ENCODE measurements at regions not wholly inside any gene's neighbourhood (a gene's known extent, or its start where the extent isn't known, plus 50 kb on each side); places are given as distances from the start of the nearest gene placed in this dataset.
"Not testable (repeated sequence)": the region's sequence is repeated elsewhere in the genome, so short reads cannot be mapped to it uniquely, and the experiment has no call there.

DNA sequence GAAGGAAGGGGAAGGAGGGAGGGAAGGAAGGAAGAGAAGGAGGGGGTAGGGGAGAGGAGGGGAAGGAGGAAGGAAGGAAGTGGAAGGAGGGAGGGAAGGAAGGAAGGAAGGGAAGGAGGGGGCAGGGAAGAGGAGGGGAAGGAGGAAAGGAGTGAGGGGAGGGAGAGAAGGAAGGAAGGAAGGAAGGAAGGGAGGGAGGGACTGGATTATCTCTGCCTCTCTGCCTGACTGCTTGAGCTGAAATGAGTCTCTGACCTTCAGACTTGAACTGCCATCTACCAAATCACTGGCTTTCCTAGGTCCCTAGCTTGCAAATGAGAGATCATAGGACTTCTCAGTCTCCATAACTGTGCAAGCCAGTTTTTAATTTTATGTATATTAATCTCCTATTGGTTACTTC lies 436.8 kb downstream of the PREX1 start:
- DNase-seq (ENCODE audit: insufficient read length, low spot score), result no peak
- FAIRE-seq, result peak; percentile 9

DNA sequence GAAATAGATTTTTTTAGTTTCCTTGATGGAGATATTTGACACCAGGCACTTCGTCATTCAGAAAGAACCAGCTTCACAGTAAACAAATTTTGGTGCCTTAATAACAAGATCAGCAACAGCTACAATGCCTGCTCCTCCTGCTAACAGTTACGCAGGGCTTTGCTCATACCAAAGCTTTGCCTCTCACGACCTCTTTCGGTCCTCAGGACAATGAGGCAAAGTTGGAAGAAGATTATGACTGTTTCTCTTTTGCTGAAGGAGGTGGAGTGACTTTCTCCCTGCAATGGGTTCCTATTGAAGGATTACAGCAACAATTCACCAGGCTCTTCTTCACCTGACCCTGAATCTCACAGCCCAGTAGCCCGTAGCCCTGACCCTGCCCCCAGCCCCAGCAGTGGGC lies 440.1 kb downstream of the PREX1 start:
- no peak for DNase-seq (ENCODE audit: insufficient read length, low spot score)
- FAIRE-seq, result no peak

DNA sequence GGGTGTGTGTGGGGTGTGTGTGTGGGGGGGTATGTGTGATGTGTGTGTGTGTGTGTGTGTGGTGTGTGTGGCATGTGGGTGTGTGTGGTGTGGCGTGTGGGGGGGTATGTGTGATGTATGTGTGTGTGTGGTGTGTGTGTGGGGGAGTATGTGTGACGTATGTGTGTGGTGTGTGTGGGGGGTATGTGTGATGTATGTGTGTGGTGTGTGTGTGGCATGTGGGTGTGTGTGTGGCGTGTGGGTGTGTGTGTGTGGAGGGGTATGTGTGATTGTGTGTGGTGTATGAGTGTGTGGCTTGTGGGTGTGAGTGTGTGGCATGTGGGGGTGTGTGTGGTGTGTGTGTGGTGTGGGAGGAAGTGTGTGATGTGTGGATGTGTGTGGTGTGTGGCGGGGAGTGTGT lies 442.3 kb downstream of the PREX1 start:
- FAIRE-seq (peak; percentile 99), DNase-seq (ENCODE audit: insufficient read length, low spot score) (no peak)

DNA sequence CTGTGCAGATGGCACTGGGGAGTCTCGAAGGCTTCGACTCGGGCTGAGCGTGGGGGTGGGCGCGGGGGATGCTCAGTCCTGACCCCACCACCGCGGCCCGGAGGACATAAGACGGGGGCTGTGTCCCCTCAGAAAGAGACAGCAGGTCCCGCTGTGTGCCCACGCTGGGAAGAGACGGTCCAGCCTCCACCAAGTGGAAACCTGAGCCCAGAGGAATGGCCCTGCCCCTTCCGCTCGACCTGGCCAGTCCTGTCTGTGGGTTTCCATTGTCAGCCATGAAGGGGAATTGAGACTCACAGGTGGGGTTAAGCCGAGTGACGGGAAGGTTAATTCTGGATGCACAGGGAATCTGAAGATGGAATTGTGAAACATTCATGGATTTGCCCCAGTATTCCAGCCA lies 442.7 kb downstream of the PREX1 start:
- FAIRE-seq (no peak), DNase-seq (ENCODE audit: insufficient read length, low spot score) (no peak)

DNA sequence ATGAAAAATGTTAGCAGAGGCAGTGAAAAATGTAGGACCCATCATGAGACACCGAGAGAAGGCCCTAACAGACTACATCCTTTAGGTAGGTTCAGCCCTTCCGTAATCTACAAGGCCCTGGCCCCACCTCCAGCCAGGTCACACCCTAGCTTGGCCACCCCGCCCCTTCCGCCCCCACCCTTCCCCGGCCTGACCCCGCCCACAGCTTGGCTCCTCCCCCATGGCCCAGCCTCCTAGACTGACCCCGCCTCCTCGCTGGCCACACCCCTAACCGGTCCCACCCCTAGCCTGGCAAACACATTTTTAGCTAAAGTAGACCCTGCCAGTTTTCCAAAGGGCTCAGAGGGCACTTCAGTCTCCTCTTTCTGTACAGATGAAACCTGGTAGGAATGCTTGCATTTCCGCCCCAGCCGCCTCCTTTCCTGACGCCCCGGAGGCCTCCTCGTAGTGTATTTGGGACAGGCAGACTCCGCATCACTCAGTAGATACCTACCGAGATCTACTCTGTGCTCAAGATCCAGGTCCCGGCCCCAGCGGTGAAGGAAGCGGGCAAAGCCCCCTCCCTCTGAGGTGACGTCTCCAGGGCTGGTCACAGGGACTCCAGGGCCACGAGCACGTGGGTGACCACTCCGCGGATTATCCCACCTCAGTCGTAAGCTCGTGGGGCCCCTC lies 443.5 kb downstream of the PREX1 start:
- FAIRE-seq, result peak; percentile 60
- DNase-seq (ENCODE audit: insufficient read length, low spot score), result no peak

DNA sequence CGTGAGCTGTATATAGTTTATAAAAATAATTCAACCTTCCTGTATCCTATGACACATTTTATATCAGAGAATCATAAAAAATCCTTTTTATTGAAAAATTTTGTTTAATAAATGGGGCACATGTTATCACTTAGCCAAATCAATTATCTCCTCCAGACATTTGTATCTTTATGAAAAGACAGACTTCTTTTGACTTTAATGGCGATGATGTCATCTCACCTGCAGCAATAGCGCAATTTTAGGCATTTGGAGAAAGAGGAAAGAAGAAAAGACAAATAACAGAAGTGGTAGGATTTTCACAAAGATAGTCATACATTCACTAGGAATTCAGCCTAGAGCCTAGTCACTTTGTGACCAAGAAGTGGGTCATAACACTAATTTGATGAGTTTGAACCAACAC lies 444.5 kb downstream of the PREX1 start:
- FAIRE-seq (no peak), DNase-seq (ENCODE audit: insufficient read length, low spot score) (no peak)

DNA sequence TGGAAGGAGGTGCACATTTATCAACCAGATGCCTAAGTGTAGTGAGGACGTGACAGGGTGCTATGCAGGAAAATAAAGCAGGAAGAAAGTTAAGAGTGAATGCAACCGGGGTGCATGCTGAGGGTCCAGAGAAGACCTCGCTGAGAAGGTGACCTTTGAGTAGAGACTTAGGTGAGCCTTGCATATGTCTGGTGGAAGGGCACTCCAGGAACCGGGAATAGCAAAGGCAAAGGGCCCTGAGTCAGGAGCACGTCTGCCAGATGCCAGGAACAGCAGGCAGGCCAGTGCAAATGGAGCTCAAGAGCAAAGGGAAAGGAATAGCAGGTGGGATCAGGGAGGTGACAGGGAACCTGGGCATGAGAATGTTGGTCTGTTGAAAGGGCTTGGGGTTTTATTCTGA lies 445.5 kb downstream of the PREX1 start:
- DNase-seq (ENCODE audit: insufficient read length, low spot score) (no peak), FAIRE-seq (peak; percentile 51)

DNA sequence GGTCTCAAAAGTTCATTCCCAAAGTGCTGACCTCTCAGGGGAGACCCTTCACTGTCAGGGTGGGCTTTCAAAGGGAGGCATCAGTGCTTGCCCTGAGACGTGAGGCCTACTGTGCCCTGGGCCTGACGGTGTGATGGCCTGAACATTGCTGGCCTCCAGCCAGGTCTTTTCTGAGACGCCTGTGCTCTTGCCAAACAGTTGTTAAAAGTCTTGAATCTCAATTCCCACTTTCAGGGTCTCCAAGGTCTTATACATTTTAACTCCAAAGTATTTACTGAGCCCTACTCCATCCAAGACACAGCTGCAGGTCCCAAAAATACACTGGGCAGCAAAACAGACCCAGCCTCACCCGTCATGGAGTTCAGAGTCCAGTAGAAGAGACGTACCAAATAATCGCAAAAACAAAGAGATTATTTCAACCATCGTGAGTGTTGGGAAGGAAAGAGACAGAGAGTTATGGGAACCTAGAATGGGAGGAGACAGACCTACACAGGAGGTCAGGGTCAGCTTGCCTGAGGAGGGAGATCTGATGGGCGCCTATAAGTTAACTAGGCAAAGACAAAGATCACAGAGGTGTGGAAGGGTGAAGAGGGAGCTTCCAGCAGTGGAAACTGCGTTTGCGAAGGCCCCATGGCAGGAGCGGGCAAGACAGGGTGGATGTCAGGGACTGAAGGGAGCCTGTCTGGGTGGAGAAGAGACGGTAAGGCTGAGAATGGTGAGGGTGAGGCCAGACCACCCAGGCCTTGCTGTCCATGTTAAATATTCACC lies 446.3 kb downstream of the PREX1 start:
- FAIRE-seq (peak; percentile 4), DNase-seq (ENCODE audit: insufficient read length, low spot score) (no peak)

DNA sequence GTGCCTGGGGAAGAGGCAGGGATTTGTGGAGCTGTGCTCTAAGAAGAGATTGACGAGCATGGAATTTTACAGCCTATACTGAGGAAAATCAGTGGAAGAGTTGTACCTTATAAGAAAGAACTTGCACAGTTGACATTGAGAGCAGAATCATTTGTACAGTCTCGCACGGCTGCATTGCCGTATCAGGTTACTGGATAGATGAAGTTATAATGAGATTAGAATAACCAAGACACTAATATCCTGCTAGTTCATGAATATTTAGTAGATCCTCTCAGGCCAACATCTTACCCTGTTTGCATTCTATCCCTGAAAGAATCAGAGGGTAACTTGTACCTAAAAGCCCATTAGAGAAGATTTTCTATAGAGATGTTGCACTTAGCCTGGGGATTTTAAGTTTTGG lies 447.1 kb downstream of the PREX1 start:
- peak; percentile 23 for FAIRE-seq
- DNase-seq (ENCODE audit: insufficient read length, low spot score), result no peak

DNA sequence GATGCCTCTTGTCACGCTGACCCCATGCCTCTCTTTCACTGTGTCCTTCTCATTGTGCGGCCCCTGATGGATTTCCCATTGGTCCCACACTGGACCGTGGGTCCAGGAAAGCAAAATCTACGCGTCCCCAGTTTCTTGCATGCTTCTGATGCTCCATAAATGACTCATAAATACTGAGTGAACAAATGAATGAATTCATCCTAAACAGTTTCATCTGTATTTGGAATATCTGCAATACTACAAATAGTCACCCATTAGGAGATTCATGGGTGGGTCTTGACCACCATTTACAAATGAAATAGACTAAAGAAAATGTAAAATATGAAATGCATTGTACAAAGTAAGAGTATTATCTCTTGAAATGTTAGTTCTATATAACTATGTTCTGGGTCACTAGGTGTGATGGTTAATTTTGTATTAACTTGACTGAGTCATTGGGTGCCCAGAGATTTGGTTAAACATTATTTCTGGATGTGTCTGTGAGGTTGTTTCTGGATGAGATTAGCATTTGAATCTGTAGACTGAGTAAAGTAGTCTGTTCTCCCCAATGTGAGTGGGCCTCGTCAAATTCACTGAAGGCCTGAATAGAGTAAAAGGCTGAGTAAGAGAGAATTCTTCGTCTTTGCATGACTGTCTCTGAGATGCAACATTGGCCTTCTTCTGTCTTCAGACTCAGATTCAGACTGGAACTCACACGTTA lies 448.7 kb downstream of the PREX1 start:
- DNase-seq (ENCODE audit: insufficient read length, low spot score), result no peak
- peak; percentile 40 for FAIRE-seq

DNA sequence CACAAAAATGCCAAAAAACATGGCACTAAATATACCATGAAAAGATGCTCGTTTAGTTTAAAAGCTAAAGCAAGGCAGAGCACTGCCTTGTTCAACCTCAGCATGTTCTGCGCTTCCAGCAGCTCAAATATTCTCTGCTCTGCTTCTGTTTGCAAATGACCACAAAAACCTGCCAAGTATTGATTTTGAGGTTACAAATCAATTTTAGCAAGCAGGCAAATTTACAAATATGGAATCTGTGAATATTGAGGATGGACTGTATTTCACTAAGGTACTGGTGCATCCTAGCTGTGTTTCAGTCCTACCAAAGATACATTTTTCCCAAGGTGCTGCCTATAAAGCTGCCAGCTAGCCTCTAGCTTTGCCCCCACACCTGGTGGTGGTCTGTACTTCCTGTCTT lies 449.9 kb downstream of the PREX1 start:
- DNase-seq (ENCODE audit: insufficient read length, low spot score), result no peak
- FAIRE-seq, result peak; percentile 70

DNA sequence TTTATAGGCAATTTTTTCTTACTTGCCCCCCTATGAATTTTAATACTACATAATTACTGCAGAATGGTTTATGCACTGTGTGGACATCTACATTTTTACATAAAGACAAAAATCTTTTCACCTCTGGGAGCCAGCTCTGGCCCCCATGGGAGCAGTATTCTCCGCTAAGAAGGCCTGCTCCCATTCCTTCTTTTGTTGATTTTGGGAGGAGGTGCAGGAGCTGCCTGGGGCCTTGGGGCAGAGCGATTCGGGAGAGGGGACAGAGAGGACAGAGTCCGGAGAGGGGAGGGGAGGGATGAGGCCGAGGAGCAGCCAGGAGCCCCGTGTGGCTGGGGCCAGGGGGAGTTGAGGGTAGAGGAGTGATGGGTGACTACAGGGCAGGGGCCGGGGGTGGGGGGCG lies 452.0 kb downstream of the PREX1 start:
- no peak for DNase-seq (ENCODE audit: insufficient read length, low spot score)
- FAIRE-seq, result no peak

DNA sequence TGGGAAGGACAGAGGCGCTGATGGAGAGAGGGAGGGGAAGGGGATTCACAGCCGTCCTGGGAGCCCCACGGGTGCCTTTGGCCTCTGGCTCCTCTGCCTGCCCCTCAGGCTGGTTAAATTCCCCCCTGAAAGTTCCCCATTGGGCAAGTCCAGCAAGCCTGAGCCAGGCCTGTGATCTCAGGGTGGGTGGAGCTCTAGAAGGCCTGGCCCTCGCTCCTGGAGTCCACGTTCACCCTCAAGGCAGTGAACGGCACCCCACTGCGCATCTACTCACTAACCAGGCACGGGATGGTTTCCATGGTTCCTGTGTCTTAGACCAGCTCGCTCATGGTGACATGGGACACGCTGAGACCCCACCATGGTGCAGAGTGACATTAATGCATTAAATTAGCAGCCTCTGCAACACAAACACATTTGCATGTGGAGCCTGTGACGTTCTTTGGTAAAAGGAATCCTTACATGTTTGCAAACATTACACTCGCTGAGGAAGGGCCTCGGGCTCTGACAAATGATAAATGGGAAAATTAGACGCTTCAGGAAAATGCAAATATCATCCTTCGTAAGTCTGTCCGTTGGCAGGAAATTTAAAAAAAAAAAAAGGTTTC lies 452.7 kb downstream of the PREX1 start:
- FAIRE-seq (peak; percentile 55), DNase-seq (ENCODE audit: insufficient read length, low spot score) (no peak)

DNA sequence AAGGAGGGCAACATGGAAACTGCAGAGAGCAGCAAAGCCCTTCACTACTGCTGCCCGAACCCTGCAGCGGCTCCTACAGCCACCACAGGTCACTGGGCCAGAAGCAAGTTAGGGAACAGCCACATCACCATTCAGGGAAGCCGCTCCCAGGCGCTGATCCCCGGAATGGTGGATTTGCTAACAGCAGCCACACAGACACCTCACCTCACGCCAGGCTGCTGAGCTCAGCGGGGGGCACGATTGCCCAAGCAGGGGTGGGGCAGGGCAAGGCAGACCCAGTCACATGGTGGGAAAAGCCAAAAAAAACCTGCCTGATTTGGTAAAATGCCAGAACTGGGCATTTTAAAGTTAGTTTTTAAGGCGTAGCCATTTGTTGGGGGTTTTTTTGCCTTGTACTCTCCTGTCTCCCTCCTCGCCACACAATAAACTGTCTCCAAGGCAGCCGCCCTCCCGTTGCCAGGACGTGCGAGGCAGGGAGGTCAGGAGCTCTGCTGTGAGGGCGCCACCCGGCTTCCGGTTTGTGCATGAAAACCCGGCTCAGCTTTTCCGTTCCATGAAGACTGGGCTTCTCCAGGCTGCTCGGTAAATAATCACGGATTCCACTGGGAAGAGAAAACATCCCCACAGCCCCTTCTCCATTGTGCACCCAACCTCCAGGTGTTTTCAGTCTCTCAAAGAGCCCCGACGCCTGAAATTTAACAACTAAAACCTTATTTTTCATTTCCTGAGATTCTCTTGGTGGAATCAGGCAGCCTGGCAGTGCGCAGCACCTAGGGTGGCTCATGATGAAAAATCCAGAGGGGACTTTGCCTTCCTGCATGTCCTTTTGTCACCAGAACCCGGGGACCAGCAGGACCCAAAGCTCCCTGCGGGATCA lies 453.5 kb downstream of the PREX1 start:
- not testable (repeated sequence) for DNase-seq (ENCODE audit: insufficient read length, low spot score)
- FAIRE-seq, result peak; percentile 93

DNA sequence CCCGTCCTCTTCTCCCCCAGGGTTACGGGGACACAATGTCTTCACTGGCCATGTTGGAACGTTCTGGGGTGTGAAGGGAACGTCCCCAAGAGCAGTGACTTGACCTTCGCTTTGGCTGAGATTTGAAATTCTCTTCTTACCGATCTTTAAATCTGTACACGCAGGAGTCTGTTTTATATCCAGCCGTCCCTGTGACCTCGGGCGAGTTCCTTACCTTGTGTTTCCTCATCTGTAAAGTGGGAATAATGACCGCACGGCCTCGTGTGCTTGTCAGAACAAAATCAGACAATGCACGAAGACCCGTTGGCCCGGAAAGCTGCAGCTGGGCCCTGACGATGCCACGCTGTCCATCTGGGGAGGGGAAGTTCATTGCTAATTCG lies 454.3 kb downstream of the PREX1 start:
- FAIRE-seq, result no peak
- DNase-seq (ENCODE audit: insufficient read length, low spot score), result no peak

DNA sequence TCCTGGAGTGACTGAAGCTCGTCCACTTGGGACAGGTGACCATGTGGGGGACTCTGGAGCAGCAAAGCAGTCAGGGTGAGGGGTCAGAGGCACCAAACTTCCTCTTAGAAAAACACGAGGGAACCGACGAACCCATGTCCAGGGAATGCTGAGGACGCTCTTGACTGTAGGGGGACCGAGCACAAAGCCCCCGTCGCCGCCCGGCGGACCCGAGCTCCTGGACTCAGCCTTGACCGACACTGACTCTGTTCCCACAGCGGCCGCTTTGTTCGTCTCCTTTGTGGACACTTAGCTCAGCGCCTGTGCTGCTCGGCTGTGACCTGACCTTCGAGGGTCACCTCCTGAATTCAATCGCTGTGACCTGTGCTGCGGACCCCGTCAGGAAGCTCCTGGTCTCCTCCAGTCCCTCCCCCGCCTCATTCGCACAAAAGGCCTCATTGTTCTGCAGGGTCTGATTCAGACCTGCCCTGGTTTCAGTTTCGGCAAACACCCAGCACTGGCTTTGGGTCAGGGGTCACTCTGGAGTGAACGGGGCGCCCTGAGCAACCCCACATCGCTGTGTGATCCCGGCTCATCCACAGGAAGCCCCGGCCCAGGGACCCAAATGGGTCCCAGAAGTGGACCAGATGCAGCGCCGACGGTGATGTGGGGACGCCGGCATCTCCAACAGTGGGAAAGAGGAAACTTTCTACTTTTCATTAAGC lies 454.8 kb downstream of the PREX1 start:
- peak; percentile 49 for FAIRE-seq
- DNase-seq (ENCODE audit: insufficient read length, low spot score), result not testable (repeated sequence)

DNA sequence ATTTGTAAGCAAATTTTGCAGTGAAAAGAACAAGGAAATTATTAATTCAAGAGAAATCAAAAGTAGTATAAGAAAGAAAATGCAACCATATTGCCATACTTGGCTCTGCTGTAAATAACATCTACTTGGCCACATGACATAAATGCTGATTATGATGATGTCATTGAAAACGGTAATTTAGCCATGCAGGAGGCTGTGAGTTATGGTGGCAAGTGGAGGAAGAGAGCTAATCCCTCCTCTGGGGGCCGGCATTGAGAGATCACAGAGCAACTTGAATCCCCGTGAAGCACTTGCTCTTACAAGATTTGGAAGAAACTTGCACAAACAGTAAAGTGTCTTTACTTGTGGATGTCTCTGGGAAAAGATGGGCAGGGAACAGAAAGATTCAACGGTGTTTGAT lies 456.6 kb downstream of the PREX1 start:
- FAIRE-seq (no peak), DNase-seq (ENCODE audit: insufficient read length, low spot score) (no peak)

DNA sequence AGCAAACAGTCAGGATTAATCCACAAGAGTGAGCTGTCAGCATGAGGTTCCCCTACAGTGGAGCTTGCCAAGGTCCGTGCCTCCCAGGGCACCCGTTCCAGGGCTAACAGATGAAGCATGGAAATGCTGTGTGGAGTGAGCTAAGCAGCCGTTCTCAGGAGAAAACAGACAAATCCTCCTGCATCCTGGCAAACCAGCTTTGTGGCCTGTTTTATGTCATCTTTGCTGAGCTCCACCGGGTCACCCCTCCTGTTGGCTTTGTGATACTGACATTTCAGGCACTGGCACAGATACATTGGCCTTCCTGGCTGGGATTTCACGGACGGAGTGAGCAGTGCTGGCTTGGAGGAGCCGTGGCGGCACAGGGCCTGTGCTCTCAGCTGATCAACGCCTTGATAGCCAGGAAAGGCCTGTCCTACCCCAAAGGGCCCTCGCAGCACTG lies 459.2 kb downstream of the PREX1 start:
- DNase-seq (ENCODE audit: insufficient read length, low spot score), result not testable (repeated sequence)
- peak; percentile 77 for FAIRE-seq

DNA sequence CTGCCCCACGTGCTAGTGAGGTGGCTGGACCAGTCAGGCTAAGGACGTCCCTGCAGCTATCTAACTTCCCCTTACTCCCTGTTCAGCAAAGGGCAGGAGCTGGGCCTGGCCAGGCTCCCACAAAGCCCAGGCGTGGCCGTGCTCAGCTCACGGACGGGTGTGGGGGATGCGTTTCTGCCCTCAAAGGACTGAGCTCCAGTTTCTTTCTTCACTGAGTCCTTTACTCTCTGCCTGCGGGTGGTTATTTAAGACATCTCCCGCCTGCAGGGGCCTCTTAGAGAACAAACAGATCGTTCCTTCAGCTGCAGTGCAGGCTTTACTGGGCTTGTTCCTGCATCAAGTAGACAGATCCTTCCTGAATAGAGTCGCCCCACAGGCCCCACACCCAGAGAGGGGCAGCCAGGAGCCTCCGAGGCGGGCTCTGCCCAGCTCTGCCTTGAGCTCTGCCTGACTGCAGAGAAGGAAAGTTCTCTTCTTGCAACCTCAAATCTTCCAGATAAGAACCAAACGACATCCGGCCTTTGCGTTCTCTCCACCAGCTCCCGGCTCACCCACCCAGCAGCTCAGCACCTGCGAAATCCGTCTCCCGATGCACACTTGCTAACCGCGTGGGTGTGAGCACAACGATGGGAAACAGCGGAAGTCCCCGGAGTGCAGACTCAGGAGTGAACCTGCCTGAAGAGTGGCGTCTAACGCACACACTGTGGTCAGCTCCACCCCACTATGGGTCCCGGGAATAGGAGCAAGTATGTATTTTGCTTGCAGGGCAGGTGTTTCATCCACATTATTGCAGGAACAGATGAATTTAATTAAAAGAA lies 460.0 kb downstream of the PREX1 start:
- DNase-seq (ENCODE audit: insufficient read length, low spot score), result not testable (repeated sequence)
- peak; percentile 90 for FAIRE-seq
